ENCODE measurements at regions not wholly inside any gene's neighbourhood (a gene's known extent, or its start where the extent isn't known, plus 50 kb on each side); places are given as distances from the start of the nearest gene placed in this dataset.

GRCh38 chr17:55932973-55933372 lies 182.1 kb downstream of the PCTP start:
- TF ChIP-seq CTCF (IDR thresholded peaks at IDR 0.05) = no peak
- no peak for TF ChIP-seq POLR2A (IDR thresholded peaks at IDR 0.05)
- no peak for TF ChIP-seq POLR2AphosphoS5 (IDR thresholded peaks at IDR 0.05)
